ENCODE measurements at regions not wholly inside any gene's neighbourhood (a gene's known extent, or its start where the extent isn't known, plus 50 kb on each side); places are given as distances from the start of the nearest gene placed in this dataset.

- DNase-seq (ENCODE audit: extremely low read depth, low read depth, low spot score), result no peak
Measured at GRCh38 chr12:87121896-87122295, 865.7 kb upstream of the MGAT4C start.

- no peak for DNase-seq (ENCODE audit: extremely low read depth, low read depth, low spot score)
Measured at GRCh38 chr12:87120440-87120839, 864.2 kb upstream of the MGAT4C start.

- no peak for DNase-seq (ENCODE audit: extremely low read depth, low read depth, low spot score)
Measured at GRCh38 chr12:87119713-87120112, 863.5 kb upstream of the MGAT4C start.

GRCh38 chr12:87117526-87117925 lies 861.3 kb upstream of the MGAT4C start:
- DNase-seq (ENCODE audit: extremely low read depth, low read depth, low spot score), result no peak

GRCh38 chr12:87116780-87117179 lies 860.6 kb upstream of the MGAT4C start:
- DNase-seq (ENCODE audit: extremely low read depth, low read depth, low spot score), result no peak

GRCh38 chr12:87112571-87113345 lies 856.6 kb upstream of the MGAT4C start:
- no peak for DNase-seq (ENCODE audit: extremely low read depth, low read depth, low spot score)

GRCh38 chr12:87107766-87108165 lies 851.6 kb upstream of the MGAT4C start:
- no peak for DNase-seq (ENCODE audit: extremely low read depth, low read depth, low spot score)

GRCh38 chr12:87107270-87107669 lies 851.1 kb upstream of the MGAT4C start:
- no peak for DNase-seq (ENCODE audit: extremely low read depth, low read depth, low spot score)

- DNase-seq (ENCODE audit: extremely low read depth, low read depth, low spot score), result no peak
Measured at GRCh38 chr12:87096082-87096585, 839.9 kb upstream of the MGAT4C start.

- no peak for DNase-seq (ENCODE audit: extremely low read depth, low read depth, low spot score)
Measured at GRCh38 chr12:87094356-87094755, 838.2 kb upstream of the MGAT4C start.

- DNase-seq (ENCODE audit: extremely low read depth, low read depth, low spot score), result peak; percentile 12
Measured at GRCh38 chr12:87092421-87092820, 836.2 kb upstream of the MGAT4C start.

GRCh38 chr12:87086118-87086891 lies 830.1 kb upstream of the MGAT4C start:
- DNase-seq (ENCODE audit: extremely low read depth, low read depth, low spot score), result no peak

- DNase-seq (ENCODE audit: extremely low read depth, low read depth, low spot score), result no peak
Measured at GRCh38 chr12:87085286-87085685, 829.1 kb upstream of the MGAT4C start.

- DNase-seq (ENCODE audit: extremely low read depth, low read depth, low spot score), result no peak
Measured at GRCh38 chr12:87082756-87083155, 826.6 kb upstream of the MGAT4C start.

- DNase-seq (ENCODE audit: extremely low read depth, low read depth, low spot score), result no peak
Measured at GRCh38 chr12:87074781-87075180, 818.6 kb upstream of the MGAT4C start.

GRCh38 chr12:87066326-87066725 lies 810.1 kb upstream of the MGAT4C start:
- no peak for DNase-seq (ENCODE audit: extremely low read depth, low read depth, low spot score)

- DNase-seq (ENCODE audit: extremely low read depth, low read depth, low spot score), result no peak
Measured at GRCh38 chr12:87059231-87059630, 803.0 kb upstream of the MGAT4C start.

- DNase-seq (ENCODE audit: extremely low read depth, low read depth, low spot score), result no peak
Measured at GRCh38 chr12:87054226-87054625, 798.0 kb upstream of the MGAT4C start.

GRCh38 chr12:87051621-87052020 lies 795.4 kb upstream of the MGAT4C start:
- no peak for DNase-seq (ENCODE audit: extremely low read depth, low read depth, low spot score)

- DNase-seq (ENCODE audit: extremely low read depth, low read depth, low spot score), result no peak
Measured at GRCh38 chr12:87047691-87048090, 791.5 kb upstream of the MGAT4C start.

GRCh38 chr12:87039536-87039935 lies 783.3 kb upstream of the MGAT4C start:
- DNase-seq (ENCODE audit: extremely low read depth, low read depth, low spot score), result no peak

- no peak for DNase-seq (ENCODE audit: extremely low read depth, low read depth, low spot score)
Measured at GRCh38 chr12:87038098-87038497, 781.9 kb upstream of the MGAT4C start.
